Astrocyte (in vitro differentiated cells and primary cell): ENCODE measurements at regions not wholly inside any gene's neighbourhood (a gene's known extent, or its start where the extent isn't known, plus 50 kb on each side); places are given as distances from the start of the nearest gene placed in this dataset.

ENCODE experiments used
- DNase-seq: peaks from one replicate; pipeline ENCODE4 v3.0.0-alpha.2; 2010; ENCODE audit warnings: low read depth
- FAIRE-seq: peaks from 2 replicates; lab custom pipeline; 2011; peaks lifted over from hg19 to GRCh38; lab: Jason Lieb, UNC
- H2AFZ ChIP-seq: 2 replicates; pipeline ENCODE4 v1.6.0; 2012; ENCODE audit warnings: low read depth, low read length, inconsistent platforms
- H3K27ac ChIP-seq: 2 replicates; pipeline ENCODE4 v1.5.1; 2011; ENCODE audit warnings: low read depth, low read length, inconsistent platforms
- H3K27me3 ChIP-seq: 2 replicates; pipeline ENCODE4 v1.6.0; 2011; ENCODE audit warnings: low read length, inconsistent platforms; ENCODE audit not compliant: insufficient read depth
- H3K36me3 ChIP-seq: 2 replicates; pipeline ENCODE4 v1.5.1; 2011; ENCODE audit warnings: low read length, inconsistent platforms; ENCODE audit not compliant: insufficient read depth
- H3K4me1 ChIP-seq: 2 replicates; pipeline ENCODE4 v1.5.1; 2011; ENCODE audit warnings: low read length, inconsistent platforms; ENCODE audit not compliant: insufficient read depth
- H3K4me2 ChIP-seq: 2 replicates; pipeline ENCODE4 v1.6.0; 2012; ENCODE audit warnings: low read length, inconsistent platforms
- H3K4me3 ChIP-seq: 2 replicates; pipeline ENCODE4 v1.5.1; 2011; ENCODE audit warnings: low read depth, mild to moderate bottlenecking, low read length, inconsistent platforms; ENCODE audit not compliant: insufficient read depth
- H3K79me2 ChIP-seq: 2 replicates; pipeline ENCODE4 v1.6.0; 2012; ENCODE audit warnings: mild to moderate bottlenecking, low read length, inconsistent platforms; ENCODE audit not compliant: insufficient read depth
- H3K9ac ChIP-seq: 2 replicates; pipeline ENCODE4 v1.6.0; 2012; ENCODE audit warnings: mild to moderate bottlenecking, low read length, inconsistent platforms
- H3K9me3 ChIP-seq: 2 replicates; pipeline ENCODE4 v1.5.1; 2012; ENCODE audit warnings: low read depth, mild to moderate bottlenecking, low read length, inconsistent platforms; ENCODE audit not compliant: insufficient read depth
- H4K20me1 ChIP-seq: 2 replicates; pipeline ENCODE4 v1.6.0; 2012; ENCODE audit warnings: low read length, inconsistent platforms; ENCODE audit not compliant: insufficient read depth
- H3K27ac Mint-ChIP-seq: one replicate; pipeline ENCODE4 v1.8.0; 2021; ENCODE audit warnings: mild to moderate bottlenecking, mixed read lengths; ENCODE audit not compliant: unreplicated experiment
- H3K27me3 Mint-ChIP-seq: one replicate; pipeline ENCODE4 v1.8.0; 2021; ENCODE audit warnings: low read depth, mixed read lengths; ENCODE audit not compliant: unreplicated experiment
- H3K36me3 Mint-ChIP-seq: one replicate; pipeline ENCODE4 v1.8.0; 2021; ENCODE audit warnings: low read depth, mixed read lengths; ENCODE audit not compliant: unreplicated experiment
- H3K4me1 Mint-ChIP-seq: one replicate; pipeline ENCODE4 v1.8.0; 2021; ENCODE audit warnings: low read depth, mixed read lengths; ENCODE audit not compliant: unreplicated experiment
- H3K4me3 Mint-ChIP-seq: one replicate; pipeline ENCODE4 v1.8.0; 2021; ENCODE audit warnings: mild to moderate bottlenecking, moderate library complexity, mixed read lengths; ENCODE audit not compliant: unreplicated experiment
- H3K9me3 Mint-ChIP-seq: one replicate; pipeline ENCODE4 v1.8.0; 2021; ENCODE audit warnings: mild to moderate bottlenecking, mixed read lengths; ENCODE audit not compliant: unreplicated experiment
- EZH2 ChIP-seq: IDR thresholded peaks from 2 replicates; pipeline ENCODE4 v1.6.1; 2012; ENCODE audit warnings: mild to moderate bottlenecking, low read length, inconsistent platforms; ENCODE audit not compliant: insufficient read depth
- TF ChIP-seq, protein P1 (sequence below): IDR thresholded peaks from 2 replicates; pipeline ENCODE4 v1.5.1; 2011; ENCODE audit warnings: low read depth, mild to moderate bottlenecking, inconsistent platforms, low read length, moderate library complexity; ENCODE audit not compliant: insufficient read depth

DNA sequence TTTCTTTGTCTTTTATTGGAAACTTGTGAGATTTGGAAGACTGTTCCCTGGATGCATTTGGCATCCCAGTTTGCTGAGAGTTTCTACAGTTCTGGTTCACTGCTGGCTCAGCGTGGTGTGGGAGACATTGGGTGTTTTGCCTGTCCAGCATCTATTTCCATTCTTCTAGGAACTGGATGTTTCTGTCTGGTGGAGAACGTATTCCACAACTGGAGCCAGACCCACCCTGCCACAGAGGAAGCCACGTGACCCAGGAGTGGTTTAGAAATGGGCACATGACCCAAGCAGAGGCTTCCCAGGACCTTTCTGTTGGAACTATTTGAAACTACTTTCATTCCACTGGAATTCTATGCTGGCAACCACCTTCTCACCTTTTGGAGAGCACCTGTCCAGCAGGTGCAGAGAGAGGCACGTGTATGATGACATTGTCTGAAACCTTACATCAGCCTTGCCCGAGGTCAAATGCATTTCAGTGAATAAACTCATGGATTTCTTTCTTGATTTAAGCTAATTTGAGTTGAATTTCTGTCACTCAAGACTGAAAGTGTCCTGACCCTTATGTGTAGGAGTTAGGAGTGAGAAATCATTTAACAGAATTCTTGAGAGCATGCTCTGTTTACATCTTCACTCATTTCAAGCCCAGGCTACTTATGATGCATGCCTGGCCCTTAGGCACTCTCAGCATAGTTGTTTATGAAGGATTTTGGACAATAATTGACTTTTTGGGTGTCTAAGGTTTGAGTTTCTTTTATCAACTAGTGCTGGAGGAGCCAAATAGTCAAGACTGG lies 121.8 kb downstream of the AKAP11 start:
- no peak for DNase-seq
- Histone ChIP-seq H3K4me2 (no peak overlapping the region), H3K27ac (no peak overlapping the region), H3K9me3 (no peaks in the 10 kb centered on the region), H3K27me3 (peaks cover 7% of the 10 kb centered on the region), H4K20me1 (no peaks in the 10 kb centered on the region), H3K36me3 (no peaks in the 10 kb centered on the region), H3K4me3 (no peak overlapping the region), H2AFZ (no peak overlapping the region), H3K4me1 (no peaks in the 10 kb centered on the region), H3K9ac (no peak overlapping the region), H3K79me2 (no peaks in the 10 kb centered on the region)
- peaks cover 6% of the 10 kb centered on the region for H3K4me1 Mint-ChIP-seq
- H3K27ac Mint-ChIP-seq: no peak overlapping the region
- H3K36me3 Mint-ChIP-seq: peaks cover 2% of the 10 kb centered on the region
- no peak overlapping the region for H3K4me3 Mint-ChIP-seq
- FAIRE-seq: no peak
- H3K9me3 Mint-ChIP-seq: peaks cover 4% of the 10 kb centered on the region
- H3K27me3 Mint-ChIP-seq: peaks cover 2% of the 10 kb centered on the region
- TF ChIP-seq, protein P1, sequence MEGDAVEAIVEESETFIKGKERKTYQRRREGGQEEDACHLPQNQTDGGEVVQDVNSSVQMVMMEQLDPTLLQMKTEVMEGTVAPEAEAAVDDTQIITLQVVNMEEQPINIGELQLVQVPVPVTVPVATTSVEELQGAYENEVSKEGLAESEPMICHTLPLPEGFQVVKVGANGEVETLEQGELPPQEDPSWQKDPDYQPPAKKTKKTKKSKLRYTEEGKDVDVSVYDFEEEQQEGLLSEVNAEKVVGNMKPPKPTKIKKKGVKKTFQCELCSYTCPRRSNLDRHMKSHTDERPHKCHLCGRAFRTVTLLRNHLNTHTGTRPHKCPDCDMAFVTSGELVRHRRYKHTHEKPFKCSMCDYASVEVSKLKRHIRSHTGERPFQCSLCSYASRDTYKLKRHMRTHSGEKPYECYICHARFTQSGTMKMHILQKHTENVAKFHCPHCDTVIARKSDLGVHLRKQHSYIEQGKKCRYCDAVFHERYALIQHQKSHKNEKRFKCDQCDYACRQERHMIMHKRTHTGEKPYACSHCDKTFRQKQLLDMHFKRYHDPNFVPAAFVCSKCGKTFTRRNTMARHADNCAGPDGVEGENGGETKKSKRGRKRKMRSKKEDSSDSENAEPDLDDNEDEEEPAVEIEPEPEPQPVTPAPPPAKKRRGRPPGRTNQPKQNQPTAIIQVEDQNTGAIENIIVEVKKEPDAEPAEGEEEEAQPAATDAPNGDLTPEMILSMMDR: no peak
- no peak for TF ChIP-seq EZH2

DNA sequence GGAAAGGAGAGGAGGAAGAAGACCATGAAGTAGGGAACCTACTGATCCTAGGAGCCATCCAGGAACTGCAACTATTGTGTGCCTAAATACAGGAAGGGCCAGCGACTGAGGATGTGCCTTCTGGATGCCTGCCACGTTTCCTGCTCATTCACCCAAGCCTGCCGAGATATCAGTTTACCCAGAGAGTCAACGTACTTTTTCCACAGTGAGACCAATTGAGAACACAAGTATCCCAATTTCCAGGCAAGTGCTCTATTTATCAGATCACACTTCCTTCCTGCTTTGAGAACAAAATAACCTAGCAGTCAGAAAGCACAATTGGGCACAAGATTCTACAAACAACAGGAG lies 122.4 kb downstream of the AKAP11 start:
- Histone ChIP-seq H4K20me1 (no peaks in the 10 kb centered on the region), H3K27me3 (peaks cover 7% of the 10 kb centered on the region), H3K4me3 (no peak overlapping the region), H3K36me3 (no peaks in the 10 kb centered on the region), H3K9me3 (no peaks in the 10 kb centered on the region), H3K4me1 (no peaks in the 10 kb centered on the region), H2AFZ (no peak overlapping the region), H3K27ac (no peak overlapping the region), H3K79me2 (no peaks in the 10 kb centered on the region), H3K9ac (no peak overlapping the region), H3K4me2 (no peak overlapping the region)
- Mint-ChIP-seq H3K4me1 (peaks cover 6% of the 10 kb centered on the region), H3K27me3 (peaks cover 2% of the 10 kb centered on the region), H3K36me3 (peaks cover 2% of the 10 kb centered on the region), H3K27ac (no peak overlapping the region), H3K9me3 (peaks cover 4% of the 10 kb centered on the region), H3K4me3 (no peak overlapping the region)
- DNase-seq (no peak), FAIRE-seq (no peak)
- TF ChIP-seq EZH2: no peak
- TF ChIP-seq, protein P1: no peak

DNA sequence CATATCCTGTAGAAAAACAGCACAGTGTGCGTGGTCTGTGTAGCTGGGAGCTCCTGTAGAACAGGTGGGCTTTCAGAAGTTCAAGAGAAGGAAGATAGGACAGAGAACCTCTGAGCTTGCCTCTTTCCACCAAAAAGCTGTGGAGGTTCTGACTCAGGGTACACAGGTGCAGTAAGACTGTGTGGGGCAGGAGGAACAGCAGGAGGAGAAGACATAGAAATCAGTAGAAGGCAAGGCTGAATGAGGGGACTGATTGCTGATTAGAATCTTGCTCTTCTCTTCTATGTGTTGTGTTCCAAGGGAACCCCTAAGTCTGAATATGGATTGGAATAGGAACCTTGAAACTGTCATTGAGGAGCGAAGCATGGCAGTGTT lies 122.7 kb downstream of the AKAP11 start:
- no peak overlapping the region for H2AFZ ChIP-seq
- FAIRE-seq: no peak
- peaks cover 2% of the 10 kb centered on the region for H3K27me3 Mint-ChIP-seq

More for the DNA sequence above, 122.7 kb downstream of the AKAP11 start:
- no peak overlapping the region for H3K4me2 ChIP-seq
- no peak overlapping the region for H3K27ac Mint-ChIP-seq
- H3K36me3 Mint-ChIP-seq: peaks cover 2% of the 10 kb centered on the region
- H3K79me2 ChIP-seq: no peaks in the 10 kb centered on the region
- no peak overlapping the region for H3K9ac ChIP-seq
- no peak for DNase-seq
- peaks cover 4% of the 10 kb centered on the region for H3K9me3 Mint-ChIP-seq
- no peak overlapping the region for H3K27ac ChIP-seq
- no peaks in the 10 kb centered on the region for H4K20me1 ChIP-seq
- H3K9me3 ChIP-seq: no peaks in the 10 kb centered on the region
- no peak overlapping the region for H3K4me3 Mint-ChIP-seq
- H3K4me3 ChIP-seq: no peak overlapping the region
- TF ChIP-seq, protein P1: no peak
- no peak for TF ChIP-seq EZH2
- H3K4me1 Mint-ChIP-seq: peaks cover 6% of the 10 kb centered on the region
- H3K4me1 ChIP-seq: no peaks in the 10 kb centered on the region
- H3K27me3 ChIP-seq: peaks cover 7% of the 10 kb centered on the region
- no peaks in the 10 kb centered on the region for H3K36me3 ChIP-seq
